ENCODE measurements at regions not wholly inside any gene's neighbourhood (a gene's known extent, or its start where the extent isn't known, plus 50 kb on each side); places are given as distances from the start of the nearest gene placed in this dataset.
"Not testable (repeated sequence)": the region's sequence is repeated elsewhere in the genome, so short reads cannot be mapped to it uniquely, and the experiment has no call there.

- H3K27ac ChIP-seq (ENCODE audit: low read length) = no peak overlapping the region
- H3K4me2 ChIP-seq (ENCODE audit: low read depth, low read length, poor library complexity, severe bottlenecking) = no peak overlapping the region
- H3K36me3 ChIP-seq (ENCODE audit: insufficient read depth, low read length) = no peaks in the 10 kb centered on the region
- no peak for DNase-seq
- no peaks in the 10 kb centered on the region for H3K9me3 ChIP-seq (ENCODE audit: low read length)
- H3K9ac ChIP-seq (ENCODE audit: low read length) = no peak overlapping the region
- H4K20me1 ChIP-seq (ENCODE audit: insufficient read depth, low read depth, low read length) = no peaks in the 10 kb centered on the region
- H3K27me3 ChIP-seq (ENCODE audit: low read length) = no peaks in the 10 kb centered on the region
- H2AFZ ChIP-seq (ENCODE audit: low read length) = no peak overlapping the region
- H3K79me2 ChIP-seq (ENCODE audit: low read length) = no peaks in the 10 kb centered on the region
- no peaks in the 10 kb centered on the region for H3K9me2 ChIP-seq (replicated peaks; ENCODE audit: insufficient read depth, low read length)
- no peak overlapping the region for H3K4me3 ChIP-seq (ENCODE audit: low read length)
- no peaks in the 10 kb centered on the region for H3K4me1 ChIP-seq (ENCODE audit: low read length)
Observed at GRCh38 chrX:64739792-64740378, 236.4 kb downstream of the ZC4H2 start.

DNA sequence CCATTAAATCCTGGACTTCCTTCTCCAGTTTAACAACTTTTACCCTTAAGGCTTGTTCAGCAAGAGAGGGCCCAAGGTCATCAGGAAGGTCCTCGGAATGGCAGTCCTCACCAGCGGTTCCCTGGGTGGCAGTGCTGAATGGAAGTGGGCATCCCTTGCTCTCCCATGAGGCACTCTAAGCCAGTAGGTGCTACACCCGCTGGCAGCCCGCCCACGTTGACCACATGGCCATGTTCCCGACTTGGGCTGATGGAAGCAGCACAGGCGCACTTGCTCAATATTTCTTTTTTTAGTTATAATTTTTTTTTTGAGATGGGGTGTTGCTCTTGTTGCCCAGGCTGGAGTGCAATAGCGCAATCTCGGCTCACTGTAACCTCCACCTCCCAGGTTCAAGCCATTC is 277.9 kb downstream of the ZC4H2 start:
- no peaks in the 10 kb centered on the region for H3K36me3 ChIP-seq (ENCODE audit: insufficient read depth, low read length)
- no peak for DNase-seq
- H3K27me3 ChIP-seq (ENCODE audit: low read length) = no peaks in the 10 kb centered on the region
- no peak overlapping the region for H3K4me3 ChIP-seq (ENCODE audit: low read length)
- H3K9me3 ChIP-seq (ENCODE audit: low read length) = no peaks in the 10 kb centered on the region
- H3K4me1 ChIP-seq (ENCODE audit: low read length) = no peaks in the 10 kb centered on the region
- H3K79me2 ChIP-seq (ENCODE audit: low read length) = no peaks in the 10 kb centered on the region
- no peaks in the 10 kb centered on the region for H3K9me2 ChIP-seq (replicated peaks; ENCODE audit: insufficient read depth, low read length)
- H4K20me1 ChIP-seq (ENCODE audit: insufficient read depth, low read depth, low read length) = no peaks in the 10 kb centered on the region
- H2AFZ ChIP-seq (ENCODE audit: low read length) = no peak overlapping the region
- H3K9ac ChIP-seq (ENCODE audit: low read length) = no peak overlapping the region
- H3K27ac ChIP-seq (ENCODE audit: low read length) = no peak overlapping the region
- no peak overlapping the region for H3K4me2 ChIP-seq (ENCODE audit: low read depth, low read length, poor library complexity, severe bottlenecking)

DNA sequence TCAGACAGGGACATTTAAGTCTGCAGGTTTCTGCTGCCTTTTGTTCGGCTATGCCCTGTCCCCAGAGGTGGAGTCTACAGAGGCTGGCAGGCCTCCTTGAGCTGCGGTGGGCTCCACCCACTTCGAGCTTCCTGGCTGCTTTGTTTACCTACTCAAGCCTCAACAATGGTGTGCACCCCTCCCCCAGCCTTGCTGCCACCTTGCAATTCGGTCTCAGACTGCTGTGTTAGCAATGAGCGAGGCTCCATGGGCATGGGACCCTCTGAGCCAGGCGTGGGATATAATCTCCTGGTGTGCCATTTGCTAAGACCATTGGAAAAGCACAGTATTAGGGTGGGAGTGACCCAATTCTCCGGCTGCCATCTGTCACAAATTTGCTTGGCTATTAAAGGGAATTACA is 280.9 kb downstream of the ZC4H2 start:
- not testable (repeated sequence) for H4K20me1 ChIP-seq (ENCODE audit: insufficient read depth, low read depth, low read length); H3K4me2 ChIP-seq (ENCODE audit: low read depth, low read length, poor library complexity, severe bottlenecking); H3K9me3 ChIP-seq (ENCODE audit: low read length); H3K27ac ChIP-seq (ENCODE audit: low read length); H2AFZ ChIP-seq (ENCODE audit: low read length); H3K9me2 ChIP-seq (replicated peaks; ENCODE audit: insufficient read depth, low read length); H3K4me1 ChIP-seq (ENCODE audit: low read length); H3K79me2 ChIP-seq (ENCODE audit: low read length); H3K9ac ChIP-seq (ENCODE audit: low read length); H3K4me3 ChIP-seq (ENCODE audit: low read length); H3K36me3 ChIP-seq (ENCODE audit: insufficient read depth, low read length); H3K27me3 ChIP-seq (ENCODE audit: low read length); DNase-seq

- Histone ChIP-seq H3K9ac (ENCODE audit: low read length) (no peak overlapping the region), H2AFZ (ENCODE audit: low read length) (no peak overlapping the region), H3K4me3 (ENCODE audit: low read length) (no peak overlapping the region), H3K79me2 (ENCODE audit: low read length) (no peaks in the 10 kb centered on the region), H3K27me3 (ENCODE audit: low read length) (no peaks in the 10 kb centered on the region), H3K36me3 (ENCODE audit: insufficient read depth, low read length) (no peaks in the 10 kb centered on the region), H3K9me2 (replicated peaks; ENCODE audit: insufficient read depth, low read length) (no peaks in the 10 kb centered on the region), H3K9me3 (ENCODE audit: low read length) (no peaks in the 10 kb centered on the region; the same call in 1 of the 2 replicates), H3K4me1 (ENCODE audit: low read length) (no peaks in the 10 kb centered on the region), H3K4me2 (ENCODE audit: low read depth, low read length, poor library complexity, severe bottlenecking) (no peak overlapping the region), H3K27ac (ENCODE audit: low read length) (no peak overlapping the region), H4K20me1 (ENCODE audit: insufficient read depth, low read depth, low read length) (no peaks in the 10 kb centered on the region)
- DNase-seq = no peak
Observed at GRCh38 chrX:64662876-64663275, 267.6 kb upstream of the MTMR8 start.

DNA sequence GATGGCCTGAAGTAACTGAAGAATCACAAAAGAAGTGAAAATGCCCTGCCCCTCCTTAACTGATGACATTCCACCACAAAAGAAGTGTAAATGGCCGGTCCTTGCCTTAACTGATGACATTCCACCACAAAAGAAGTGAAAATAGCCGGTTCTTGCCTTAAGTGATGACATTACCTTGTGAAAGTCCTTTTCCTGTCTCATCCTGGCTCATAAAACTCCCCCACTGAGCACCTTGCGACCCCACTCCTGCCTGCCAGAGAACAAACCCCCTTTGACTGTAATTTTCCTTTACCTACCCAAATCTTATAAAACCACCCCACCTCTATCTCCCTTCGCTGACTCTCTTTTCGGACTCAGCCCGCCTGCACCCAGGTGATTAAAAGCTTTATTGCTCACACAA is 262.0 kb upstream of the MTMR8 start:
- H4K20me1 ChIP-seq (ENCODE audit: insufficient read depth, low read depth, low read length); H2AFZ ChIP-seq (ENCODE audit: low read length); H3K4me2 ChIP-seq (ENCODE audit: low read depth, low read length, poor library complexity, severe bottlenecking); DNase-seq; H3K4me1 ChIP-seq (ENCODE audit: low read length); H3K27me3 ChIP-seq (ENCODE audit: low read length); H3K79me2 ChIP-seq (ENCODE audit: low read length); H3K27ac ChIP-seq (ENCODE audit: low read length); H3K36me3 ChIP-seq (ENCODE audit: insufficient read depth, low read length); H3K9ac ChIP-seq (ENCODE audit: low read length); H3K4me3 ChIP-seq (ENCODE audit: low read length); H3K9me3 ChIP-seq (ENCODE audit: low read length); H3K9me2 ChIP-seq (replicated peaks; ENCODE audit: insufficient read depth, low read length): not testable (repeated sequence)

GRCh38 chrX:64642482-64642881 is 247.2 kb upstream of the MTMR8 start:
- no peak overlapping the region for H3K27ac ChIP-seq (ENCODE audit: low read length)
- no peak overlapping the region for H3K4me2 ChIP-seq (ENCODE audit: low read depth, low read length, poor library complexity, severe bottlenecking)
- H3K9me3 ChIP-seq (ENCODE audit: low read length) = no peaks in the 10 kb centered on the region; the same call in 1 of the 2 replicates
- H3K4me1 ChIP-seq (ENCODE audit: low read length) = no peaks in the 10 kb centered on the region
- no peaks in the 10 kb centered on the region for H3K36me3 ChIP-seq (ENCODE audit: insufficient read depth, low read length)
- no peaks in the 10 kb centered on the region for H3K79me2 ChIP-seq (ENCODE audit: low read length)
- H2AFZ ChIP-seq (ENCODE audit: low read length) = no peak overlapping the region
- no peaks in the 10 kb centered on the region for H3K9me2 ChIP-seq (replicated peaks; ENCODE audit: insufficient read depth, low read length)
- no peak overlapping the region for H3K4me3 ChIP-seq (ENCODE audit: low read length)
- no peak overlapping the region for H3K9ac ChIP-seq (ENCODE audit: low read length)
- peak; percentile 68 for DNase-seq
- H4K20me1 ChIP-seq (ENCODE audit: insufficient read depth, low read depth, low read length) = no peaks in the 10 kb centered on the region
- no peaks in the 10 kb centered on the region for H3K27me3 ChIP-seq (ENCODE audit: low read length)
